HUES6 (cell line): ENCODE measurements at regions not wholly inside any gene's neighbourhood (a gene's known extent, or its start where the extent isn't known, plus 50 kb on each side); places are given as distances from the start of the nearest gene placed in this dataset.

Source experiments
- H3K27ac ChIP-seq: 2 replicates; pipeline ENCODE4 v1.7.0; 2013; ENCODE audit warnings: low read depth, mild to moderate bottlenecking, low read length, inconsistent platforms
- H3K27me3 ChIP-seq: 2 replicates; pipeline ENCODE4 v1.6.1; 2013; ENCODE audit warnings: low read length; ENCODE audit not compliant: control insufficient read depth, insufficient read depth
- H3K36me3 ChIP-seq: 2 replicates; pipeline ENCODE4 v1.6.1; 2013; ENCODE audit warnings: low read length; ENCODE audit not compliant: control insufficient read depth, insufficient read depth
- H3K4me1 ChIP-seq: 2 replicates; pipeline ENCODE4 v1.6.1; 2013; ENCODE audit warnings: low read length; ENCODE audit not compliant: control insufficient read depth, insufficient read depth
- H3K4me3 ChIP-seq: 2 replicates; pipeline ENCODE4 v1.5.1; 2013; ENCODE audit warnings: low read depth, low read length
- H3K9ac ChIP-seq: one replicate; pipeline ENCODE4 v1.6.1; 2013; ENCODE audit warnings: mild to moderate bottlenecking, low read length
- H3K9me3 ChIP-seq: 2 replicates; pipeline ENCODE4 v1.6.1; 2013; ENCODE audit warnings: low read depth, low read length; ENCODE audit not compliant: control insufficient read depth, insufficient read depth

GRCh38 chr6:112800439-112800838, 453.3 kb downstream of the RFPL4B start:
- Histone ChIP-seq H3K27ac (no peak overlapping the region), H3K9ac (no peak overlapping the region), H3K27me3 (no peaks in the 10 kb centered on the region; the same call in 1 of the 2 replicates), H3K4me1 (no peaks in the 10 kb centered on the region), H3K4me3 (no peak overlapping the region), H3K36me3 (no peaks in the 10 kb centered on the region), H3K9me3 (no peaks in the 10 kb centered on the region)

GRCh38 chr6:112800916-112801315, 453.8 kb downstream of the RFPL4B start:
- Histone ChIP-seq H3K36me3 (no peaks in the 10 kb centered on the region), H3K4me1 (no peaks in the 10 kb centered on the region), H3K27me3 (no peaks in the 10 kb centered on the region; the same call in 1 of the 2 replicates), H3K27ac (no peak overlapping the region), H3K9ac (no peak overlapping the region), H3K4me3 (no peak overlapping the region), H3K9me3 (no peaks in the 10 kb centered on the region)

- H3K36me3 ChIP-seq: no peaks in the 10 kb centered on the region
- H3K9me3 ChIP-seq: no peaks in the 10 kb centered on the region
- no peaks in the 10 kb centered on the region for H3K4me1 ChIP-seq
- no peaks in the 10 kb centered on the region; the same call in 1 of the 2 replicates for H3K27me3 ChIP-seq
- no peak overlapping the region for H3K9ac ChIP-seq
- no peak overlapping the region for H3K4me3 ChIP-seq
- no peak overlapping the region for H3K27ac ChIP-seq
Observed at GRCh38 chr6:112801468-112802080, 454.4 kb downstream of the RFPL4B start.

- no peaks in the 10 kb centered on the region for H3K36me3 ChIP-seq
- H3K27ac ChIP-seq: no peak overlapping the region
- no peak overlapping the region for H3K4me3 ChIP-seq
- no peaks in the 10 kb centered on the region for H3K27me3 ChIP-seq
- no peak overlapping the region for H3K9ac ChIP-seq
- no peaks in the 10 kb centered on the region for H3K9me3 ChIP-seq
- H3K4me1 ChIP-seq: no peaks in the 10 kb centered on the region
Observed at GRCh38 chr6:112802144-112802543, 455.0 kb downstream of the RFPL4B start.

- Histone ChIP-seq H3K27me3 (no peaks in the 10 kb centered on the region), H3K4me1 (no peaks in the 10 kb centered on the region), H3K9me3 (no peaks in the 10 kb centered on the region), H3K36me3 (no peaks in the 10 kb centered on the region), H3K27ac (no peak overlapping the region), H3K9ac (no peak overlapping the region), H3K4me3 (no peak overlapping the region)
Observed at GRCh38 chr6:112804638-112805330, 457.7 kb downstream of the RFPL4B start.

GRCh38 chr6:112806163-112806865, 459.2 kb downstream of the RFPL4B start:
- H3K9ac ChIP-seq: no peak overlapping the region

GRCh38 chr6:112821476-112821875, 474.3 kb downstream of the RFPL4B start:
- Histone ChIP-seq H3K27me3 (no peaks in the 10 kb centered on the region), H3K36me3 (no peaks in the 10 kb centered on the region), H3K4me3 (no peak overlapping the region), H3K27ac (no peak overlapping the region), H3K9me3 (no peaks in the 10 kb centered on the region), H3K4me1 (no peaks in the 10 kb centered on the region), H3K9ac (no peak overlapping the region)

More at GRCh38 chr6:112806163-112806865, 459.2 kb downstream of the RFPL4B start:
- H3K36me3 ChIP-seq: no peaks in the 10 kb centered on the region
- H3K4me3 ChIP-seq: no peak overlapping the region
- no peaks in the 10 kb centered on the region for H3K9me3 ChIP-seq
- no peaks in the 10 kb centered on the region for H3K4me1 ChIP-seq
- no peak overlapping the region for H3K27ac ChIP-seq
- no peaks in the 10 kb centered on the region for H3K27me3 ChIP-seq

GRCh38 chr6:112822769-112823168, 475.6 kb downstream of the RFPL4B start:
- no peak overlapping the region for H3K27ac ChIP-seq
- H3K36me3 ChIP-seq: no peaks in the 10 kb centered on the region
- H3K4me3 ChIP-seq: no peak overlapping the region
- no peaks in the 10 kb centered on the region for H3K9me3 ChIP-seq
- H3K27me3 ChIP-seq: no peaks in the 10 kb centered on the region
- peaks cover under 1% of the 10 kb centered on the region; the same call in 1 of the 2 replicates for H3K4me1 ChIP-seq
- H3K9ac ChIP-seq: no peak overlapping the region

- Histone ChIP-seq H3K9ac (no peak overlapping the region), H3K4me3 (no peak overlapping the region), H3K9me3 (no peaks in the 10 kb centered on the region), H3K4me1 (peaks cover 3% of the 10 kb centered on the region; the same call in 1 of the 2 replicates), H3K27ac (no peak overlapping the region), H3K36me3 (no peaks in the 10 kb centered on the region), H3K27me3 (no peaks in the 10 kb centered on the region)
Observed at GRCh38 chr6:112827793-112828192, 480.7 kb downstream of the RFPL4B start.

- Histone ChIP-seq H3K4me3 (no peak overlapping the region), H3K36me3 (no peaks in the 10 kb centered on the region), H3K4me1 (peaks cover 3% of the 10 kb centered on the region; the same call in 1 of the 2 replicates), H3K27me3 (no peaks in the 10 kb centered on the region), H3K27ac (no peak overlapping the region), H3K9me3 (no peaks in the 10 kb centered on the region), H3K9ac (no peak overlapping the region)
Observed at GRCh38 chr6:112831022-112831421, 483.9 kb downstream of the RFPL4B start.

GRCh38 chr6:112833581-112834131, 486.5 kb downstream of the RFPL4B start:
- no peak overlapping the region for H3K27ac ChIP-seq
- no peaks in the 10 kb centered on the region for H3K9me3 ChIP-seq
- H3K27me3 ChIP-seq: no peaks in the 10 kb centered on the region
- H3K9ac ChIP-seq: no peak overlapping the region
- no peaks in the 10 kb centered on the region; the same call in 1 of the 2 replicates for H3K4me1 ChIP-seq
- no peak overlapping the region for H3K4me3 ChIP-seq
- H3K36me3 ChIP-seq: no peaks in the 10 kb centered on the region
